GM10248 (cell line): ENCODE measurements at regions not wholly inside any gene's neighbourhood (a gene's known extent, or its start where the extent isn't known, plus 50 kb on each side); places are given as distances from the start of the nearest gene placed in this dataset.

Source experiments
- CTCF ChIA-PET: fragments of 300-600 bp; sonication (Branson Sonifier 250); formaldehyde crosslinking; extraction: SDS; loops from one replicate; lab custom pipeline; 2021; ENCODE audit warnings: antibody characterized with exemption; lab: Yijun Ruan, JAX
- POLR2A ChIA-PET: fragments of 350-650 bp; sonication (Branson Sonifier 250); formaldehyde crosslinking; extraction: SDS; loops from one replicate; lab custom pipeline; 2020; ENCODE audit warnings: antibody characterized with exemption; lab: Yijun Ruan, JAX
- DNase-seq: peaks from one replicate; pipeline ENCODE4 v3.0.0; 2012; ENCODE audit errors: extremely low spot score
- CTCF ChIP-seq: IDR thresholded peaks from 2 replicates; pipeline ENCODE4 v1.5.1; 2012; ENCODE audit warnings: mild to moderate bottlenecking, low read depth; ENCODE audit errors: extremely low read depth, missing control alignments, control extremely low read depth

- ChIA-PET CTCF (interaction anchor here (0.8 to 2.5 kb wide), 6 partner anchors 11 to 291 kb away, joined by 3 to 9 read pairs (median 4); no protein-coding TSS in a partner anchor), POLR2A (no interaction called here)
- TF ChIP-seq CTCF: no peak
- no peak for DNase-seq
Observed at GRCh38 chr3:152160350-152161011, 108.2 kb upstream of the MBNL1 start.

GRCh38 chr3:152172460-152172859 is 96.3 kb upstream of the MBNL1 start:
- no peak for TF ChIP-seq CTCF
- ChIA-PET POLR2A (no interaction called here), CTCF (interaction anchor here (0.9 to 1.7 kb wide), 3 partner anchors 11 to 151 kb away, joined by 3 to 9 read pairs (median 6); no protein-coding TSS in a partner anchor)
- no peak for DNase-seq

GRCh38 chr3:152173627-152174026 is 95.1 kb upstream of the MBNL1 start:
- ChIA-PET POLR2A (no interaction called here), CTCF (no interaction called here)
- no peak for TF ChIP-seq CTCF
- no peak for DNase-seq

GRCh38 chr3:152174876-152175527 is 93.7 kb upstream of the MBNL1 start:
- CTCF ChIA-PET: interaction anchor here (2.0 kb wide), 1 partner anchor 10 kb away, joined by 8 read pairs; no protein-coding TSS in a partner anchor
- no peak for TF ChIP-seq CTCF
- DNase-seq: no peak
- POLR2A ChIA-PET: no interaction called here

- TF ChIP-seq CTCF: no peak
- CTCF ChIA-PET: interaction anchor here (2.0 kb wide), 1 partner anchor 10 kb away, joined by 8 read pairs; no protein-coding TSS in a partner anchor
- DNase-seq: no peak
- POLR2A ChIA-PET: no interaction called here
Observed at GRCh38 chr3:152175528-152175889, 93.2 kb upstream of the MBNL1 start.

GRCh38 chr3:152176241-152176640 is 92.5 kb upstream of the MBNL1 start:
- no peak for TF ChIP-seq CTCF
- no peak for DNase-seq
- ChIA-PET CTCF (interaction anchor here (1.1 to 2.8 kb wide), 3 partner anchors 9 to 268 kb away, joined by 3 to 14 read pairs (median 8); no protein-coding TSS in a partner anchor), POLR2A (no interaction called here)
